ENCODE measurements at regions not wholly inside any gene's neighbourhood (a gene's known extent, or its start where the extent isn't known, plus 50 kb on each side); places are given as distances from the start of the nearest gene placed in this dataset.

GRCh38 chr5:115439639-115440038 is 104.9 kb downstream of the FEM1C start:
- TF ChIP-seq CTCF (IDR thresholded peaks at IDR 0.05) (no peak), POLR2A (IDR thresholded peaks at IDR 0.05) (no peak)
